Neural cell (in vitro differentiated cells): ENCODE measurements at regions not wholly inside any gene's neighbourhood (a gene's known extent, or its start where the extent isn't known, plus 50 kb on each side); places are given as distances from the start of the nearest gene placed in this dataset.

Experiments
- H2AFZ ChIP-seq: fragments of 200-600, 300-800 bp; sonication (generic), shearing (Covaris generic); 2 replicates; pipeline ENCODE4 v1.6.0; 2014; ENCODE audit warnings: low read depth, mild to moderate bottlenecking, antibody characterized with exemption, low read length, moderate library complexity
- H3F3A ChIP-seq: fragments of 200-600 bp; shearing (Covaris generic); 2 replicates; pipeline ENCODE4 v1.6.1; 2016; ENCODE audit warnings: mild to moderate bottlenecking, moderate library complexity, mixed read lengths, antibody characterized with exemption, low read length; ENCODE audit not compliant: insufficient read depth, poor library complexity, severe bottlenecking
- H3K27ac ChIP-seq: fragments of 200-600, 300-800 bp; sonication (generic), shearing (Covaris generic); 2 replicates; pipeline ENCODE4 v1.5.1; 2014; ENCODE audit warnings: mild to moderate bottlenecking, low read length, moderate library complexity
- H3K27me3 ChIP-seq: fragments of 300-800, 200-600 bp; sonication (generic), shearing (Covaris generic); 2 replicates; pipeline ENCODE4 v1.6.0; 2014; ENCODE audit warnings: mild to moderate bottlenecking, low read depth, low read length, moderate library complexity; ENCODE audit not compliant: insufficient read depth
- H3K36me3 ChIP-seq: fragments of 300-800, 200-600 bp; sonication (generic), shearing (Covaris generic); 2 replicates; pipeline ENCODE4 v1.5.1; 2014; ENCODE audit warnings: mild to moderate bottlenecking, antibody characterized with exemption, low read length, moderate library complexity; ENCODE audit not compliant: insufficient read depth
- H3K4me2 ChIP-seq: fragments of 300-800, 200-600 bp; sonication (generic), shearing (Covaris generic); 2 replicates; pipeline ENCODE4 v1.6.0; 2014; ENCODE audit warnings: mild to moderate bottlenecking, low read length
- H3K4me3 ChIP-seq: fragments of 300-800, 200-600 bp; sonication (generic), shearing (Covaris generic); 2 replicates; pipeline ENCODE4 v1.5.1; 2014; ENCODE audit warnings: mild to moderate bottlenecking, low read length, moderate library complexity
- H3K79me2 ChIP-seq: fragments of 200-600 bp; shearing (Covaris generic); replicated peaks from 2 replicates; pipeline ENCODE4 v1.6.0; 2014; ENCODE audit warnings: mild to moderate bottlenecking, low read length, moderate library complexity; ENCODE audit not compliant: insufficient read depth
- H3K9ac ChIP-seq: fragments of 300-800, 200-600 bp; sonication (generic), shearing (Covaris generic); 2 replicates; pipeline ENCODE4 v1.6.1; 2016; ENCODE audit warnings: mild to moderate bottlenecking, low read length, mixed read lengths
- H3K9me2 ChIP-seq: fragments of 200-600 bp; shearing (Covaris generic); 2 replicates; pipeline ENCODE4 v1.6.1; 2016; ENCODE audit warnings: mild to moderate bottlenecking, low read length, mixed read lengths; ENCODE audit not compliant: insufficient read depth
- H3K9me3 ChIP-seq: fragments of 200-600, 300-800 bp; sonication (generic), shearing (Covaris generic); 2 replicates; pipeline ENCODE4 v1.6.1; 2016; ENCODE audit warnings: mild to moderate bottlenecking, mixed run types, low read length, moderate library complexity, mixed read lengths
- H4K20me1 ChIP-seq: fragments of 200-600 bp; shearing (Covaris generic); 2 replicates; pipeline ENCODE4 v1.6.1; 2016; ENCODE audit warnings: mild to moderate bottlenecking, mixed run types; ENCODE audit not compliant: insufficient read depth
- CTCF ChIP-seq: fragments of 450-650 bp; IDR thresholded peaks from 2 replicates; pipeline ENCODE4 v1.5.1; 2014; ENCODE audit warnings: antibody characterized with exemption, mild to moderate bottlenecking, moderate library complexity; ENCODE audit not compliant: poor library complexity, severe bottlenecking
- EP300 ChIP-seq: fragments of 450-650 bp; conservative IDR thresholded peaks from 2 replicates; pipeline ENCODE4 v1.6.1; 2014; ENCODE audit warnings: antibody characterized with exemption, mild to moderate bottlenecking, moderate library complexity; ENCODE audit not compliant: poor library complexity, severe bottlenecking
- EZH2 ChIP-seq: fragments of 200-600, 300-800 bp; shearing (Covaris generic), sonication (generic); IDR thresholded peaks from 2 replicates; pipeline ENCODE4 v1.6.1; 2014; ENCODE audit warnings: antibody characterized with exemption, low read length, borderline replicate concordance, mild to moderate bottlenecking; ENCODE audit not compliant: insufficient read depth, poor library complexity, severe bottlenecking
- MXI1 ChIP-seq: fragments of 450-650 bp; conservative IDR thresholded peaks from 2 replicates; pipeline ENCODE4 v1.6.1; 2014; ENCODE audit warnings: antibody characterized with exemption, mild to moderate bottlenecking; ENCODE audit not compliant: poor library complexity, severe bottlenecking
- POLR2AphosphoS5 ChIP-seq: IDR thresholded peaks from 2 replicates; pipeline ENCODE4 v1.6.1; 2012
- RAD21 ChIP-seq: fragments of 450-650 bp; conservative IDR thresholded peaks from 2 replicates; pipeline ENCODE4 v1.6.1; 2014; ENCODE audit warnings: antibody characterized with exemption, mild to moderate bottlenecking, moderate library complexity
- REST ChIP-seq: IDR thresholded peaks from 2 replicates; pipeline ENCODE4 v1.6.1; 2012; ENCODE audit warnings: borderline replicate concordance
- SMC3 ChIP-seq: fragments of 450-650 bp; conservative IDR thresholded peaks from 2 replicates; pipeline ENCODE4 v1.6.1; 2014; ENCODE audit warnings: antibody characterized with exemption, mild to moderate bottlenecking, moderate library complexity; ENCODE audit not compliant: poor library complexity
- TAF1 ChIP-seq: IDR thresholded peaks from 2 replicates; pipeline ENCODE4 v1.6.1; 2012; ENCODE audit warnings: low read depth

- Histone ChIP-seq H3K4me2 (no peak overlapping the region), H3F3A (no peaks in the 10 kb centered on the region), H3K27ac (no peak overlapping the region), H3K9me3 (no peaks in the 10 kb centered on the region), H3K9ac (no peak overlapping the region), H3K36me3 (no peaks in the 10 kb centered on the region), H3K79me2 (no peaks in the 10 kb centered on the region), H3K4me3 (no peak overlapping the region), H4K20me1 (no peaks in the 10 kb centered on the region), H3K27me3 (no peaks in the 10 kb centered on the region), H2AFZ (no peak overlapping the region), H3K9me2 (no peaks in the 10 kb centered on the region)
- TF ChIP-seq SMC3 (no peak), POLR2AphosphoS5 (no peak), MXI1 (no peak), RAD21 (no peak), EZH2 (no peak), CTCF (no peak), REST (no peak), TAF1 (no peak), EP300 (no peak)
Measured at GRCh38 chr9:108400297-108400696, 455.5 kb downstream of the ACTL7B start.

GRCh38 chr9:108399851-108400250, 455.9 kb downstream of the ACTL7B start:
- Histone ChIP-seq H3K36me3 (no peaks in the 10 kb centered on the region), H3K4me3 (no peak overlapping the region), H3F3A (no peaks in the 10 kb centered on the region), H2AFZ (no peak overlapping the region), H3K27me3 (no peaks in the 10 kb centered on the region), H3K9ac (no peak overlapping the region), H3K4me2 (no peak overlapping the region), H3K27ac (no peak overlapping the region), H3K79me2 (no peaks in the 10 kb centered on the region), H3K9me3 (no peaks in the 10 kb centered on the region), H3K9me2 (no peaks in the 10 kb centered on the region), H4K20me1 (no peaks in the 10 kb centered on the region)
- TF ChIP-seq RAD21, result no peak
- TF ChIP-seq MXI1, result no peak
- TF ChIP-seq EP300, result no peak
- TF ChIP-seq POLR2AphosphoS5, result no peak
- TF ChIP-seq CTCF, result no peak
- no peak for TF ChIP-seq EZH2
- TF ChIP-seq SMC3, result no peak
